B cell (primary cell): ENCODE measurements at regions not wholly inside any gene's neighbourhood (a gene's known extent, or its start where the extent isn't known, plus 50 kb on each side); places are given as distances from the start of the nearest gene placed in this dataset.

Experiments
- EZH2 ChIP-seq: IDR thresholded peaks from 2 replicates; pipeline ENCODE4 v1.6.1; 2012; ENCODE audit warnings: borderline replicate concordance, low read depth, mild to moderate bottlenecking, moderate library complexity, low read length; ENCODE audit not compliant: insufficient read depth, poor library complexity, severe bottlenecking
- TF ChIP-seq, protein P1 (sequence below): fragments of 200-600 bp; IDR thresholded peaks from one replicate; pipeline ENCODE4 v1.8.0; 2022; ENCODE audit warnings: antibody characterized with exemption, mild to moderate bottlenecking

DNA sequence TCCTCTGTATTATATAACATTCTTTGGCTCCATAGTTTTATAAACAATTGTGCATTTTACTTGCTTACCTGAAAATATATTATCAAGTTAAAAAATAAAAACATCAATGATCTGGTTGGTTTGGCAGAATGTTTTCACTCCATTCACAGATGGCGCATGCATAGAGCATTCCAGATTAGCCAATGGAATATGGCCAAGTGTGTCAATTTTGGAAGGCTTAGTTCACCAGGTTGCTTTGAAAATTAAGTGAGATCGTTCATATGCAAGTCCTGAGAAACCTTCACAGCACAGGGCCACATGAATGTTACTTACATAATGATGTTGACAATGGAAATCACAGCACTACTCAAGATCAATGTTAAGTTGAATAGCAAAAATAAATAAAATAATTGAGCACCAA is 335.7 kb downstream of the GRB14 start:
- TF ChIP-seq, protein P1, sequence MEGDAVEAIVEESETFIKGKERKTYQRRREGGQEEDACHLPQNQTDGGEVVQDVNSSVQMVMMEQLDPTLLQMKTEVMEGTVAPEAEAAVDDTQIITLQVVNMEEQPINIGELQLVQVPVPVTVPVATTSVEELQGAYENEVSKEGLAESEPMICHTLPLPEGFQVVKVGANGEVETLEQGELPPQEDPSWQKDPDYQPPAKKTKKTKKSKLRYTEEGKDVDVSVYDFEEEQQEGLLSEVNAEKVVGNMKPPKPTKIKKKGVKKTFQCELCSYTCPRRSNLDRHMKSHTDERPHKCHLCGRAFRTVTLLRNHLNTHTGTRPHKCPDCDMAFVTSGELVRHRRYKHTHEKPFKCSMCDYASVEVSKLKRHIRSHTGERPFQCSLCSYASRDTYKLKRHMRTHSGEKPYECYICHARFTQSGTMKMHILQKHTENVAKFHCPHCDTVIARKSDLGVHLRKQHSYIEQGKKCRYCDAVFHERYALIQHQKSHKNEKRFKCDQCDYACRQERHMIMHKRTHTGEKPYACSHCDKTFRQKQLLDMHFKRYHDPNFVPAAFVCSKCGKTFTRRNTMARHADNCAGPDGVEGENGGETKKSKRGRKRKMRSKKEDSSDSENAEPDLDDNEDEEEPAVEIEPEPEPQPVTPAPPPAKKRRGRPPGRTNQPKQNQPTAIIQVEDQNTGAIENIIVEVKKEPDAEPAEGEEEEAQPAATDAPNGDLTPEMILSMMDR, result no peak
- TF ChIP-seq EZH2, result no peak
